ENCODE measurements at regions not wholly inside any gene's neighbourhood (a gene's known extent, or its start where the extent isn't known, plus 50 kb on each side); places are given as distances from the start of the nearest gene placed in this dataset.

DNA sequence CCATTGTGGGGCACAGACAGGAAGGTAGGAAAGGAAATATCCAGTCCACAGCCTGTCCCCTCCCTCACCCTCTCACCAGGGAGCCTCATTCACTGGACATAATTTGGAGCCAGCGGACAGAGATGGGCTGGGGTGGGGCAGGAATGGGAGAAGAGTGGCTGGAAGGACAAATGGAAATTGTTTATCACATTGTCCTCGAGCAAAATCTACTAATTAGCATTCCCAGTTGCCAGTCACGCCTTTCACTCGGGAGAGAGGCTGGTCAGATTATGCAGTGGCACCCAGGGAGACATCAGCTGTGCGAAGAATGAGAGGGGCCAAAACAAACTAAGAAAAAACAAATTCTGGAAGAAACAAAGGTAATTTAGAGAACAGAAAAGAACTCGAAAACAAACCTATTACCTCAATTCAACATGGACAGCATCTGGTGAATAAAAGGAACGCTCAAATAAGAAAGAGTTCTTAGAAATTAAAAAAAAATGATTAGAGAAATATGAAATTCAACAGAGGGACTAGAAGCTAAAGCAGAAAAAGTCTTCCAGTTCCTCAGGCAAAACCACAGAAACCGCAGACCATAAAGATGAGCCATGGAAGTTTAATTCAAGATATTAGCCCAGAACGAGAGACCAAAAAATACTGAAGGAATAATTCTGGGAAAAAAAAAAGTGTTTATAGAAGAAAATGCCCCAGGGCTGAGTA is 108.5 kb upstream of the RALGAPA2 start:
- Histone ChIP-seq H3K4me1 (ENCODE audit: low read length) (peaks cover 17% of the 10 kb centered on the region), H3K9ac (ENCODE audit: low read length) (no peak overlapping the region), H3K4me2 (ENCODE audit: low read length) (no peak overlapping the region), H3K27me3 (ENCODE audit: low read depth, low read length) (peaks cover 25% of the 10 kb centered on the region), H4K20me1 (ENCODE audit: insufficient read depth, low read length) (no peaks in the 10 kb centered on the region), H3K4me3 (ENCODE audit: low read length) (no peak overlapping the region), H2AFZ (ENCODE audit: low read depth, low read length) (no peak overlapping the region), H3K9me3 (ENCODE audit: insufficient read depth, low read length) (no peaks in the 10 kb centered on the region), H3K36me3 (replicated peaks; ENCODE audit: low read depth, low read length) (no peaks in the 10 kb centered on the region), H3K27ac (ENCODE audit: low read length) (no peak overlapping the region), H3K79me2 (ENCODE audit: low read length) (no peaks in the 10 kb centered on the region)
- TF ChIP-seq, protein P1, sequence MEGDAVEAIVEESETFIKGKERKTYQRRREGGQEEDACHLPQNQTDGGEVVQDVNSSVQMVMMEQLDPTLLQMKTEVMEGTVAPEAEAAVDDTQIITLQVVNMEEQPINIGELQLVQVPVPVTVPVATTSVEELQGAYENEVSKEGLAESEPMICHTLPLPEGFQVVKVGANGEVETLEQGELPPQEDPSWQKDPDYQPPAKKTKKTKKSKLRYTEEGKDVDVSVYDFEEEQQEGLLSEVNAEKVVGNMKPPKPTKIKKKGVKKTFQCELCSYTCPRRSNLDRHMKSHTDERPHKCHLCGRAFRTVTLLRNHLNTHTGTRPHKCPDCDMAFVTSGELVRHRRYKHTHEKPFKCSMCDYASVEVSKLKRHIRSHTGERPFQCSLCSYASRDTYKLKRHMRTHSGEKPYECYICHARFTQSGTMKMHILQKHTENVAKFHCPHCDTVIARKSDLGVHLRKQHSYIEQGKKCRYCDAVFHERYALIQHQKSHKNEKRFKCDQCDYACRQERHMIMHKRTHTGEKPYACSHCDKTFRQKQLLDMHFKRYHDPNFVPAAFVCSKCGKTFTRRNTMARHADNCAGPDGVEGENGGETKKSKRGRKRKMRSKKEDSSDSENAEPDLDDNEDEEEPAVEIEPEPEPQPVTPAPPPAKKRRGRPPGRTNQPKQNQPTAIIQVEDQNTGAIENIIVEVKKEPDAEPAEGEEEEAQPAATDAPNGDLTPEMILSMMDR (IDR thresholded peaks at IDR 0.05; ENCODE audit: low read depth, low read length) = no peak

DNA sequence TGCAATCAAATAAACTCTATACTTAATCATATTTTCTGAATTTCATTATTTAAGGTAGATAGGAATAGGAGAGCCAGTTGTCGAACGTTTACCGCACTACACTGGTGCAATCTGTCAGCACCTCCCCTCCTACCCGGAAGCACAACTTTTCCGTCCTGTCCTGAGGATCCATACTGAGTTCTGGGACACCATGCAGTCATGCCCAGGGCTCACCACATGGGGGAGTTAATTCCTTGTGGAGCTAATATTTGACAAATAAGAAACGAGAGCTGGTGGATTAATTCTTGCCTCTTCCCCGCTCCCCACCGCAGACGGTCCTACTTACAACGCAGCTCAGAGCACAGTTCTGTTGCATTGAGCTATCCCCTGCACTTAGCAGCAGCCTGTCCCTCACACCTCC is 107.7 kb upstream of the RALGAPA2 start:
- H3K79me2 ChIP-seq (ENCODE audit: low read length) = no peaks in the 10 kb centered on the region
- TF ChIP-seq, protein P1 (IDR thresholded peaks at IDR 0.05; ENCODE audit: low read depth, low read length) = peak; percentile 30; the same call in 1 of the 2 replicates
- no peak for TF ChIP-seq EZH2phosphoT487 (IDR thresholded peaks at IDR 0.05; ENCODE audit: low read depth)
- H3K27me3 ChIP-seq (ENCODE audit: low read depth, low read length) = peaks cover 25% of the 10 kb centered on the region
- H3K36me3 ChIP-seq (replicated peaks; ENCODE audit: low read depth, low read length) = no peaks in the 10 kb centered on the region
- H3K4me3 ChIP-seq (ENCODE audit: low read length) = no peak overlapping the region
- H4K20me1 ChIP-seq (ENCODE audit: insufficient read depth, low read length) = no peaks in the 10 kb centered on the region
- H3K4me2 ChIP-seq (ENCODE audit: low read length) = no peak overlapping the region
- no peaks in the 10 kb centered on the region for H3K9me3 ChIP-seq (ENCODE audit: insufficient read depth, low read length)
- H3K27ac ChIP-seq (ENCODE audit: low read length) = no peak overlapping the region
- no peak overlapping the region for H3K9ac ChIP-seq (ENCODE audit: low read length)
- H3K4me1 ChIP-seq (ENCODE audit: low read length) = peaks cover 13% of the 10 kb centered on the region
- no peak overlapping the region for H2AFZ ChIP-seq (ENCODE audit: low read depth, low read length)

DNA sequence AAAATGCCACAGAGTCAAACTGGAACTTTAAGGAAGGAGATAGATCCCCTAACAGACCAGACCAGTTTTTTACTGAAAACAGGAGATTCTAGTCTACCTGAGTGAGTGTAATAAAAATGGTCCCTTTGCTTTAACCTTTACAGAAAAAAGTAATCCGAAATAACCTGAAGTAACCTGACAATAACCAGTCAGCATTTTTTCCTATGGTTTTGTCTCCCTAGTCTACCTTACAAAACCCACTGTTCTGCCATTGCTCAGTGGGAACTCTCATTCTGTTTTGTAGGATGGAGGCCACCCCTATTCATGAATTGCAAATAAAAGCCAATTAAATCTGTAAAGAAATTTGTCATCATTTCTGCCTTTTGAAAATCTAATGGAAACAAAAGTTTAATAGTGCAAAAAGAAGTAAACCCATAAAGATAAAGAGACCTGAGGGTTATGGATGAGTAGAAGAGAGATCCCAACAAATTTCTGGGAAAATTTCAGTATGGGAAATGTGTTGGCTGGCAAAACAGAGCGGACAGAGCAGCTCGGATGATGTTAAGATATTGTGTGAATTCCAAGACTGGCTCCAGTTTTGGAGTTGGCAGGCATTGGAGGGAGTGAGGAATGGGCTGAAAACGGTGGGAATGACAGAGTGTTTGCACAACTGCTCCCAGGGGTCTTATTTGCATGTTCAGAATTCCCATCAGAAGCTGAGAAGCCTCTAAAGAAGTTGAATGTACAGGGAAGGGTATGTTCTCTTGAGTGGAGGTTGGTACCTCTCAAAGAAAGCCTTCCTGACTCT is 104.7 kb upstream of the RALGAPA2 start:
- no peaks in the 10 kb centered on the region for H3K4me1 ChIP-seq (ENCODE audit: low read length)
- no peaks in the 10 kb centered on the region for H3K79me2 ChIP-seq (ENCODE audit: low read length)
- H3K9ac ChIP-seq (ENCODE audit: low read length) = no peak overlapping the region
- H3K4me2 ChIP-seq (ENCODE audit: low read length) = no peak overlapping the region
- peaks cover 10% of the 10 kb centered on the region; the same call in 1 of the 2 replicates for H3K27me3 ChIP-seq (ENCODE audit: low read depth, low read length)
- no peak overlapping the region for H3K27ac ChIP-seq (ENCODE audit: low read length)
- no peaks in the 10 kb centered on the region for H4K20me1 ChIP-seq (ENCODE audit: insufficient read depth, low read length)
- TF ChIP-seq, protein P1 (IDR thresholded peaks at IDR 0.05; ENCODE audit: low read depth, low read length) = no peak
- TF ChIP-seq EZH2phosphoT487 (IDR thresholded peaks at IDR 0.05; ENCODE audit: low read depth) = no peak
- no peak overlapping the region for H3K4me3 ChIP-seq (ENCODE audit: low read length)
- no peak overlapping the region for H2AFZ ChIP-seq (ENCODE audit: low read depth, low read length)
- no peaks in the 10 kb centered on the region for H3K36me3 ChIP-seq (replicated peaks; ENCODE audit: low read depth, low read length)
- no peaks in the 10 kb centered on the region for H3K9me3 ChIP-seq (ENCODE audit: insufficient read depth, low read length)

DNA sequence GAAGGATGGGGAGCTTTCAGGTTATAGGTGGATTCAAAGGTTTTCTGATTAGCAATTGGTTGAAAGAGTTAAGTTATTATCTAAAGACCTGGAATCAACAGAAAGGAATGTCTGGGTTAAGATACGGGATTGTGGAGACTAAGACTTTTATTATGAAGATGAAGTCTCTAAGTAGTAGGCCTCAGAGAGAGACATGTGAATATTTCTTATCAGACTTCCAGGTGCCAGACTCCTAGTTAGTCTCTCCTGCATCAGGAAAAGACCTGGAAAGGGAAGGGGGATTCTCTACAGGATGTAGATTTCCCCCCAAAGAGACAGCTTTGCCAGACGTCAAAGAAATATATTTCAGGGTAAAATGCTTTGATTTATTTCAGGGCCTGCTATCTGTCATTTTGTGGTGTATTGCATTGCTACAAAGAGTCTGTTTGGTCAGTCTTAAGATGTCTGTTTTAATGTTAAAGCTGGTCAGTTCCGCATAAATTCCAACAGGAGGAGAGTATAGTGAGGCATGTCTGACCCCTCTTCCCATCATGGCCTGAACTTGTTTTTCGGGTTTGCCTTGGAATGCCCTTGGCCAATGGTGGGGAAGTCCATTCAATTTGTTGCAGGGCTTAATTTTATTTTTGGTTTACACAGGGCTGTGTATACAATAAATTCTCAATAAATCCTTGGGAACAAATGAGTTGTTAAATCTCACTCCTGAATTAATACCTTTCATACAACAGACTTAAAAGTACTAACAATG is 103.4 kb upstream of the RALGAPA2 start:
- H3K79me2 ChIP-seq (ENCODE audit: low read length) = no peaks in the 10 kb centered on the region
- no peak overlapping the region for H3K4me2 ChIP-seq (ENCODE audit: low read length)

More for the DNA sequence above, 103.4 kb upstream of the RALGAPA2 start:
- Histone ChIP-seq H3K27me3 (ENCODE audit: low read depth, low read length) (peaks cover 6% of the 10 kb centered on the region; the same call in 1 of the 2 replicates), H3K4me3 (ENCODE audit: low read length) (no peak overlapping the region), H3K4me1 (ENCODE audit: low read length) (no peaks in the 10 kb centered on the region), H3K9me3 (ENCODE audit: insufficient read depth, low read length) (no peaks in the 10 kb centered on the region), H2AFZ (ENCODE audit: low read depth, low read length) (no peak overlapping the region), H3K9ac (ENCODE audit: low read length) (no peak overlapping the region), H3K36me3 (replicated peaks; ENCODE audit: low read depth, low read length) (no peaks in the 10 kb centered on the region), H3K27ac (ENCODE audit: low read length) (no peak overlapping the region), H4K20me1 (ENCODE audit: insufficient read depth, low read length) (no peaks in the 10 kb centered on the region)
- TF ChIP-seq, protein P1 (IDR thresholded peaks at IDR 0.05; ENCODE audit: low read depth, low read length) = no peak
- no peak for TF ChIP-seq EZH2phosphoT487 (IDR thresholded peaks at IDR 0.05; ENCODE audit: low read depth)
